ENCODE measurements at regions not wholly inside any gene's neighbourhood (a gene's known extent, or its start where the extent isn't known, plus 50 kb on each side); places are given as distances from the start of the nearest gene placed in this dataset.

DNA sequence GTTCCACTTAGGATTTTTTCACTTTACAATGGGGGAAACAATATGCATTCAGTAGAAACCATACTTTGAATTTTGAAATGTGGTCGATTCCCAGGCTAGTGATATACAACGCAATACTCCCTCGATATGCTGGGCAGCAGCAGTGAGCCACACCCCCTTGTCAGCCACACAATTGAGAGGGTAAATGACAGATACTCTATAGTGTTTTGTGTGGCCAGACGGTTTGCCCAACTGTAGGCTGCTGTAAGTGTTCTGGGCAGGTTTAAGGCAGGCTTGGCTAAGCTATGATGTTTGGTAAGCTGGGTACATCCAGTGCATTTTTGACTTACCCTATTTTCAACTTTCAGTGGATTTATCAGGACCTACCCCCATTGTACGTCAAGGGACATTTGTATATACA lies 169.6 kb upstream of the KIAA1217 start:
- TF ChIP-seq, protein P1, sequence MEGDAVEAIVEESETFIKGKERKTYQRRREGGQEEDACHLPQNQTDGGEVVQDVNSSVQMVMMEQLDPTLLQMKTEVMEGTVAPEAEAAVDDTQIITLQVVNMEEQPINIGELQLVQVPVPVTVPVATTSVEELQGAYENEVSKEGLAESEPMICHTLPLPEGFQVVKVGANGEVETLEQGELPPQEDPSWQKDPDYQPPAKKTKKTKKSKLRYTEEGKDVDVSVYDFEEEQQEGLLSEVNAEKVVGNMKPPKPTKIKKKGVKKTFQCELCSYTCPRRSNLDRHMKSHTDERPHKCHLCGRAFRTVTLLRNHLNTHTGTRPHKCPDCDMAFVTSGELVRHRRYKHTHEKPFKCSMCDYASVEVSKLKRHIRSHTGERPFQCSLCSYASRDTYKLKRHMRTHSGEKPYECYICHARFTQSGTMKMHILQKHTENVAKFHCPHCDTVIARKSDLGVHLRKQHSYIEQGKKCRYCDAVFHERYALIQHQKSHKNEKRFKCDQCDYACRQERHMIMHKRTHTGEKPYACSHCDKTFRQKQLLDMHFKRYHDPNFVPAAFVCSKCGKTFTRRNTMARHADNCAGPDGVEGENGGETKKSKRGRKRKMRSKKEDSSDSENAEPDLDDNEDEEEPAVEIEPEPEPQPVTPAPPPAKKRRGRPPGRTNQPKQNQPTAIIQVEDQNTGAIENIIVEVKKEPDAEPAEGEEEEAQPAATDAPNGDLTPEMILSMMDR (IDR thresholded peaks at IDR 0.05; ENCODE audit: extremely low read depth in 1 of 2, insufficient read depth in 1 of 2, low read depth in 1 of 2, low read length in 2 of 2), result no peak
- TF ChIP-seq POLR2A (IDR thresholded peaks at IDR 0.05; ENCODE audit: low read depth, low read length) (no peak), EZH2 (IDR thresholded peaks at IDR 0.05; ENCODE audit: borderline replicate concordance, low read depth, low read length, severe bottlenecking) (no peak), JUN (IDR thresholded peaks at IDR 0.05; ENCODE audit: borderline replicate concordance, insufficient read depth, insufficient read length, low read depth) (no peak)
- TF ChIP-seq, protein P2, sequence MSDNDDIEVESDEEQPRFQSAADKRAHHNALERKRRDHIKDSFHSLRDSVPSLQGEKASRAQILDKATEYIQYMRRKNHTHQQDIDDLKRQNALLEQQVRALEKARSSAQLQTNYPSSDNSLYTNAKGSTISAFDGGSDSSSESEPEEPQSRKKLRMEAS (IDR thresholded peaks at IDR 0.05; ENCODE audit: insufficient read depth, insufficient read length), result no peak
